ENCODE measurements at regions not wholly inside any gene's neighbourhood (a gene's known extent, or its start where the extent isn't known, plus 50 kb on each side); places are given as distances from the start of the nearest gene placed in this dataset.

DNA sequence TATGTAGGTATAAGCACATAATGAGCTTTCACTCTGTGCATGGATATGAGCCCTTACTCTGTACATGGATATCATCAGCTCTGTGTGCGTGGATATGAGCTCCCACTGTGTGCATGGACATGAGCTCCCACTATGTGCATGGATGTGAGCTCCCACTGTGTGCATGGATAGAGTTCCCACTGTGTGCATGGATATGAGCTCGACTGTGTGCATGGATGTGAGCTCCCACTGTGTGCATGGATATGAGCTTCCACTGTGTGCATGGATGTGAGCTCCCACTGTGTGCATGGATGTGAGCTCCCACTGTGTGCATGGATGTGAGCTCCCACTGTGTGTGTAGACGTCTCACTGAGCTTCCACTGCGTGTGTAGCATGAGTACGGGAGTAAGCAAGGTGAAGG, 149.3 kb upstream of the ALKAL2 start:
- intact Hi-C loops (cut with micrococcal nuclease) (no loop called here), dilution Hi-C loops (cut with MboI; ENCODE audit: extremely low pct_ligation_motif_present, low sequenced_read_pairs) (no loop called here)
- H3K4me1 ChIP-seq (ENCODE audit: control insufficient read depth, extremely low read depth, insufficient read depth, low read length) = no peaks in the 10 kb centered on the region
- H3K27me3 ChIP-seq (ENCODE audit: control insufficient read depth in 2 of 2, insufficient read depth in 2 of 2, low read length in 2 of 2) = no peaks in the 10 kb centered on the region
- no peaks in the 10 kb centered on the region for H4K20me1 ChIP-seq (replicated peaks; ENCODE audit: control insufficient read depth, extremely low read depth, insufficient read depth, low read length)
- no peak overlapping the region for H2AFZ ChIP-seq (ENCODE audit: low read depth, low read length)
- no TSS peak for BruUV-seq (replicated peaks)
- ChIA-PET CTCF (no interaction called here), POLR2A (no interaction called here)
- no peaks in the 10 kb centered on the region for H3K36me3 ChIP-seq (ENCODE audit: control insufficient read depth in 2 of 2, extremely low read depth in 1 of 2, insufficient read depth in 2 of 2, low read length in 2 of 2)
- H3K9me1 ChIP-seq (replicated peaks; ENCODE audit: control insufficient read depth, extremely low read depth, insufficient read depth, low read length) = no peaks in the 10 kb centered on the region
- DNase-seq (ENCODE audit: low read depth, low spot score) (no peak), FAIRE-seq (no peak)
- H3K4me3 ChIP-seq (replicated peaks in 1 of 3; ENCODE audit: insufficient read depth in 1 of 3, low read depth in 1 of 3, low read length in 3 of 3) = no peak overlapping the region
- TF ChIP-seq EZH2 (IDR thresholded peaks at IDR 0.05; ENCODE audit: borderline replicate concordance, low read depth, low read length, severe bottlenecking) = no peak
- TF ChIP-seq JUN (IDR thresholded peaks at IDR 0.05; ENCODE audit: borderline replicate concordance, insufficient read depth, insufficient read length, low read depth) = no peak
- TF ChIP-seq MYC (IDR thresholded peaks at IDR 0.05; ENCODE audit: low read depth, low read length) = no peak
- TF ChIP-seq POLR2A (IDR thresholded peaks at IDR 0.05; ENCODE audit: low read depth, low read length) = no peak
- no peak for TF ChIP-seq POLR2AphosphoS5 (IDR thresholded peaks at IDR 0.05; ENCODE audit: insufficient read depth, low read depth, low read length)
- TF ChIP-seq, protein P1, sequence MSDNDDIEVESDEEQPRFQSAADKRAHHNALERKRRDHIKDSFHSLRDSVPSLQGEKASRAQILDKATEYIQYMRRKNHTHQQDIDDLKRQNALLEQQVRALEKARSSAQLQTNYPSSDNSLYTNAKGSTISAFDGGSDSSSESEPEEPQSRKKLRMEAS (IDR thresholded peaks at IDR 0.05; ENCODE audit: insufficient read depth, insufficient read length) = no peak
- TF ChIP-seq FOS (IDR thresholded peaks at IDR 0.05; ENCODE audit: borderline replicate concordance, insufficient read depth, low read length) = no peak
- H3K4me2 ChIP-seq (ENCODE audit: insufficient read depth, low read length) = no peak overlapping the region
- H3K9me3 ChIP-seq (replicated peaks; ENCODE audit: control insufficient read depth, insufficient read depth, low read length) = peaks cover 14% of the 10 kb centered on the region
- no peak overlapping the region for H3K9ac ChIP-seq (replicated peaks; ENCODE audit: extremely low read depth, insufficient read depth, low read length)
- no peaks in the 10 kb centered on the region for H3K79me2 ChIP-seq (ENCODE audit: control insufficient read depth, insufficient read depth, low read length)
- no peak overlapping the region for H3K27ac ChIP-seq (ENCODE audit: insufficient read depth, low read depth, low read length)

DNA sequence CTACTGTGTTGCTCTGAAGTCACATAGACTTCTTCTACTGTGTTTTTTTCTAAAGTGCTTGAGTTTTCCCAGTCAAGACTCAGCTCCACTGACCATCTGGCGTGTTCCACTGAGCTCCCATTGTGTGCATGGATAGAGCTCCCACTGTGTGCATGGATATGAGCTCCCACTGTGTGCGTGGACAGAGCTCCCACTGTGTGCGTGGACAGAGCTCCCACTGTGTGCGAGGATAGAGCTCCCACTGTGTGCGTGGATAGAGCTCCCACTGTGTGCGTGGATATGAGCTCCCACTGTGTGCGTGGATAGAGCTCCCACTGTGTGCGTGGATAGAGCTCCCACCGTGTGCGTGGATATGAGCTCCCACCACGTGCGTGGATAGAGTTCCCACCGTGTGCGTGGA, 148.3 kb upstream of the ALKAL2 start:
- ChIA-PET CTCF (no interaction called here), POLR2A (no interaction called here)
- Histone ChIP-seq H3K79me2 (ENCODE audit: control insufficient read depth, insufficient read depth, low read length) (no peaks in the 10 kb centered on the region), H3K4me1 (ENCODE audit: control insufficient read depth, extremely low read depth, insufficient read depth, low read length) (no peaks in the 10 kb centered on the region), H3K9ac (replicated peaks; ENCODE audit: extremely low read depth, insufficient read depth, low read length) (no peak overlapping the region), H4K20me1 (replicated peaks; ENCODE audit: control insufficient read depth, extremely low read depth, insufficient read depth, low read length) (no peaks in the 10 kb centered on the region), H3K36me3 (ENCODE audit: control insufficient read depth in 2 of 2, extremely low read depth in 1 of 2, insufficient read depth in 2 of 2, low read length in 2 of 2) (no peaks in the 10 kb centered on the region), H3K27ac (ENCODE audit: insufficient read depth, low read depth, low read length) (no peak overlapping the region), H2AFZ (ENCODE audit: low read depth, low read length) (no peak overlapping the region), H3K9me1 (replicated peaks; ENCODE audit: control insufficient read depth, extremely low read depth, insufficient read depth, low read length) (no peaks in the 10 kb centered on the region), H3K4me3 (replicated peaks in 1 of 3; ENCODE audit: insufficient read depth in 1 of 3, low read depth in 1 of 3, low read length in 3 of 3) (no peak overlapping the region), H3K9me3 (replicated peaks; ENCODE audit: control insufficient read depth, insufficient read depth, low read length) (peaks cover 9% of the 10 kb centered on the region), H3K4me2 (ENCODE audit: insufficient read depth, low read length) (no peak overlapping the region), H3K27me3 (ENCODE audit: control insufficient read depth in 2 of 2, insufficient read depth in 2 of 2, low read length in 2 of 2) (no peaks in the 10 kb centered on the region)
- TF ChIP-seq, protein P2, sequence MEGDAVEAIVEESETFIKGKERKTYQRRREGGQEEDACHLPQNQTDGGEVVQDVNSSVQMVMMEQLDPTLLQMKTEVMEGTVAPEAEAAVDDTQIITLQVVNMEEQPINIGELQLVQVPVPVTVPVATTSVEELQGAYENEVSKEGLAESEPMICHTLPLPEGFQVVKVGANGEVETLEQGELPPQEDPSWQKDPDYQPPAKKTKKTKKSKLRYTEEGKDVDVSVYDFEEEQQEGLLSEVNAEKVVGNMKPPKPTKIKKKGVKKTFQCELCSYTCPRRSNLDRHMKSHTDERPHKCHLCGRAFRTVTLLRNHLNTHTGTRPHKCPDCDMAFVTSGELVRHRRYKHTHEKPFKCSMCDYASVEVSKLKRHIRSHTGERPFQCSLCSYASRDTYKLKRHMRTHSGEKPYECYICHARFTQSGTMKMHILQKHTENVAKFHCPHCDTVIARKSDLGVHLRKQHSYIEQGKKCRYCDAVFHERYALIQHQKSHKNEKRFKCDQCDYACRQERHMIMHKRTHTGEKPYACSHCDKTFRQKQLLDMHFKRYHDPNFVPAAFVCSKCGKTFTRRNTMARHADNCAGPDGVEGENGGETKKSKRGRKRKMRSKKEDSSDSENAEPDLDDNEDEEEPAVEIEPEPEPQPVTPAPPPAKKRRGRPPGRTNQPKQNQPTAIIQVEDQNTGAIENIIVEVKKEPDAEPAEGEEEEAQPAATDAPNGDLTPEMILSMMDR (IDR thresholded peaks at IDR 0.05; ENCODE audit: extremely low read depth in 1 of 2, insufficient read depth in 1 of 2, low read depth in 1 of 2, low read length in 2 of 2) = no peak
- TF ChIP-seq FOS (IDR thresholded peaks at IDR 0.05; ENCODE audit: borderline replicate concordance, insufficient read depth, low read length) = no peak
- dilution Hi-C loops (cut with MboI; ENCODE audit: extremely low pct_ligation_motif_present, low sequenced_read_pairs) (no loop called here), intact Hi-C loops (cut with micrococcal nuclease) (no loop called here)
- FAIRE-seq = no peak
- no peak for DNase-seq (ENCODE audit: low read depth, low spot score)
- BruUV-seq (replicated peaks) = no TSS peak

All from endothelial cell of umbilical vein (primary cell).